Heart right ventricle (tissue), 16 donors: ENCODE measurements at regions not wholly inside any gene's neighbourhood (a gene's known extent, or its start where the extent isn't known, plus 50 kb on each side); places are given as distances from the start of the nearest gene placed in this dataset.

Experiments
- ATAC-seq, 8 donors: fragments of 200-7000 bp; cut with Tn5 transposase; one replicate each; pipeline ENCODE4 v1.9.1; 2020; ENCODE audit warnings: mild to moderate bottlenecking in 8 of 8, moderate library complexity in 8 of 8, moderate number of reproducible peaks in 1 of 8
- DNase-seq, 2 donors: peaks; one replicate each; pipeline ENCODE4 v3.0.0-alpha.2; 2020
- H3K27ac ChIP-seq, 10 donors: fragments of 200-600 bp; sonication (generic) in 2 of 10; one replicate each; pipeline versions ENCODE4 v1.5.0 to v1.8.0; 2020 to 2022; ENCODE audit warnings: mild to moderate bottlenecking in 3 of 10
- H3K27me3 ChIP-seq, 7 donors: fragments of 200-600 bp; one replicate each; pipeline ENCODE4 v1.8.0; 2021 to 2022; ENCODE audit warnings: mild to moderate bottlenecking in 2 of 7
- H3K36me3 ChIP-seq, 9 donors: fragments of 200-600 bp; sonication (generic) in 1 of 9; one replicate each; pipeline versions ENCODE4 v1.5.0 to v1.8.0; 2020 to 2022; ENCODE audit warnings: mild to moderate bottlenecking in 2 of 9
- H3K4me1 ChIP-seq, 9 donors: fragments of 200-600 bp; sonication (generic) in 1 of 9; one replicate each; pipeline versions ENCODE4 v1.5.0 to v1.8.0; 2020 to 2022; ENCODE audit warnings: mild to moderate bottlenecking in 4 of 9
- H3K4me3 ChIP-seq, 10 donors: fragments of 200-600 bp; sonication (generic) in 2 of 10; one replicate each; pipeline versions ENCODE4 v1.5.0 to v1.8.0; 2020 to 2022; ENCODE audit warnings: mild to moderate bottlenecking in 7 of 10, moderate library complexity in 2 of 10
- H3K9me3 ChIP-seq, 11 donors: fragments of 200-600 bp in 10 of 11; sonication (generic) in 2 of 11; one replicate each; pipeline versions ENCODE4 v1.5.0 to v1.8.0; 2013 to 2022; ENCODE audit warnings: mild to moderate bottlenecking in 2 of 11, control low read depth in 1 of 11, moderate library complexity in 1 of 11
- WGBS, 2 donors: extraction: QIAGEN DNeasy Blood & Tissue Kit; methylation state at CpG; one replicate each; pipeline ENCODE4 v1.1.7; 2013; ENCODE audit warnings: inconsistent platforms in 1 of 2; 5-methylcytosine and 5-hydroxymethylcytosine counted together
- intact Hi-C, 10 donors: fragments of 100-400 bp; cut with DNase I; formaldehyde crosslinking; loops; one replicate each; pipeline versions ENCODE4 v1.11.1 to v1.14.2; 2022
- TF ChIP-seq, protein P1 (sequence below), 9 donors: fragments of 200-600 bp; sonication (generic) in 2 of 9; IDR thresholded peaks; one replicate each; pipeline versions ENCODE4 v1.5.0 to v1.8.0; 2021 to 2022; ENCODE audit warnings: antibody characterized with exemption in 9 of 9, mild to moderate bottlenecking in 5 of 9, moderate library complexity in 1 of 9
- donor health status: Arrhythmogenic right ventricular cardiomyopathy.
- donor health status: ischemic (EF 13 %, LVEDD 7.1; RV severe dilation, severe dysfunction).
- donor health status: healthy with polysubstance abuse.
- donor health status: DM: no; HTN: yes; CAD: no.
- donor health status: DM: no; HTN: no; CAD: no.
- donor health status: ischemic (EF 25% LVEDD 6.9; RV normal size, moderate dysfunction).
- donor health status: ischemic (EF 25% LVEDD 5.7; RV mildly dilated, moderate dysfunction).
- donor health status: healthy.
- donor health status: DM: yes; HTN: yes; CAD: no.
- donor health status: Ischemic cardiomyopathy.
- donor health status: ischemic (EF 35%, LVEDD 5.7; RV mildly dilated, moderate dysfunction).
- donor health status: nonischemic (EF 11% LVEDD 7.7; RV severe dilation, severe dysfunction).
- donor health status: DM: yes; HTN: yes; CAD: no.
- donor health status: PGD.
- donor health status: ischemic (EF 29% LVEDD 5.4; RV normal size, mild dysfunction).
- donor health status: nonischemic (EF 23%, LVEDD 6.1; RV moderate dilation, normal function).

DNA sequence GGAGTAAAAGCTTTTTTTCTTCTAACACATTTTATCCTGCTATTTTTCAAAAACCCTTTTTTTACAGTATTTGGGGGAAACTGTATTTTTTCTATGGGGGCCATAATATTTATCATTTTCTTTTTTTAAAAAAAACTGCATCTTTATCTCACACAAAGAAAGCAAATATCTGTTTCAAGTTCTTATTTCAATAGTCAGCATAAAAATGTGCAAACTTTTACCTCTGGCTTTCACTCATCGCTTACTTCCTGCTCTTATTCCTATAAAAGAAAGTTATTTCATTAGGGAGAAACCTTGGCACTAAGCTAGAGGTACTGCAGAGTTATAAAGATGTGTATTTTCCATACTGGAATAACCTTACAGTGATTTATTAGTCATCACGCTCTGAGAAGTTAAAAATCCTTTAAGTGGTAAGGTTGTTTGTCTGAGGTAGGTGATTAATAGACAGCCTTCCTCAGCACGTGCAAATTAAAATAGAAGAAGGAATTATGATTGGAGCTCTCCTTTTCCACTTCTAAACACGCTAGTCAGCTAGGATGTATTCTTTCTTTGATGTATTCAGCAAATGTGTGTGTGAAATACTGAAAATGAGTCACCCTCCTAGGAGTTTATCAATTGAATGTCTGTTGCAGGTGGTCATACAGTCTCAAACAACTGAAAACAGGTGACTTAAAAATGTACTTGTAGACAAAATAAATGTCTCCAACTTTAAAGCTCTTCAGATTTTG is 461.0 kb downstream of the GXYLT1 start:
- no peaks in the 10 kb centered on the region for H3K9me3 ChIP-seq
- ATAC-seq (no peak), DNase-seq (no peak)
- H3K27me3 ChIP-seq = no peaks in the 10 kb centered on the region
- H3K4me3 ChIP-seq = no peak overlapping the region
- H3K4me1 ChIP-seq = no peaks in the 10 kb centered on the region
- no peaks in the 10 kb centered on the region for H3K36me3 ChIP-seq
- WGBS, 2 donors = 75 to 79% methylated on average over 4 of the region's 4 CpGs
- TF ChIP-seq, protein P1, sequence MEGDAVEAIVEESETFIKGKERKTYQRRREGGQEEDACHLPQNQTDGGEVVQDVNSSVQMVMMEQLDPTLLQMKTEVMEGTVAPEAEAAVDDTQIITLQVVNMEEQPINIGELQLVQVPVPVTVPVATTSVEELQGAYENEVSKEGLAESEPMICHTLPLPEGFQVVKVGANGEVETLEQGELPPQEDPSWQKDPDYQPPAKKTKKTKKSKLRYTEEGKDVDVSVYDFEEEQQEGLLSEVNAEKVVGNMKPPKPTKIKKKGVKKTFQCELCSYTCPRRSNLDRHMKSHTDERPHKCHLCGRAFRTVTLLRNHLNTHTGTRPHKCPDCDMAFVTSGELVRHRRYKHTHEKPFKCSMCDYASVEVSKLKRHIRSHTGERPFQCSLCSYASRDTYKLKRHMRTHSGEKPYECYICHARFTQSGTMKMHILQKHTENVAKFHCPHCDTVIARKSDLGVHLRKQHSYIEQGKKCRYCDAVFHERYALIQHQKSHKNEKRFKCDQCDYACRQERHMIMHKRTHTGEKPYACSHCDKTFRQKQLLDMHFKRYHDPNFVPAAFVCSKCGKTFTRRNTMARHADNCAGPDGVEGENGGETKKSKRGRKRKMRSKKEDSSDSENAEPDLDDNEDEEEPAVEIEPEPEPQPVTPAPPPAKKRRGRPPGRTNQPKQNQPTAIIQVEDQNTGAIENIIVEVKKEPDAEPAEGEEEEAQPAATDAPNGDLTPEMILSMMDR (IDR thresholded peaks at IDR 0.05) = no peak
- H3K27ac ChIP-seq = no peak overlapping the region
- intact Hi-C loops = loop anchor here in 3 of 10 donors (2.0 to 10.0 kb wide), 3 partner anchors 339 to 691 kb away; no protein-coding TSS in a partner anchor

DNA sequence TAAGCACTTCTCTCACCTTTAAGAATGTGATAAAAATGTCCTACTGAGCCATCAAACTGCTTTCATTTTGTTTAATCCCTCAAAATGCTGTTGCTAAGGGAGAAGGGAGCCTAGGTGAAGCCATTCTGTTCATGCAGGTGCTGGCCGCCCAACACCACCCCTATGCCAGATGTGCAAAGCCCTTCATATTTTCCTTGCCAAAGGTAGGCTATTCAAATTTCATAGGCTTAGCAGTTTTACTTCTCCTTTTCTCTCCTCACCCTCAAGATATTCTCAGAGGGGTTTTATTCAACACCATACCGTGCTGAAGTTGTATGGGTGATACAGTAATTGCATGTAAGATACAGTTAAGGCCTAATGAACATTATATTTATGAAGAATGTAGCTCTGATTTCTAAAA is 461.7 kb downstream of the GXYLT1 start:
- DNase-seq = no peak
- TF ChIP-seq, protein P1 (IDR thresholded peaks at IDR 0.05) = no peak
- H3K4me3 ChIP-seq = no peak overlapping the region
- H3K27me3 ChIP-seq = no peaks in the 10 kb centered on the region
- no peaks in the 10 kb centered on the region for H3K9me3 ChIP-seq
- no peaks in the 10 kb centered on the region for H3K36me3 ChIP-seq
- ATAC-seq = no peak
- WGBS, 2 donors = 94 to 98% methylated on average over 2 of the region's 2 CpGs
- no peaks in the 10 kb centered on the region for H3K4me1 ChIP-seq
- no peak overlapping the region for H3K27ac ChIP-seq
- intact Hi-C loops = loop anchor here in 2 of 10 donors (10.0 kb wide), 2 partner anchors 342 to 692 kb away; no protein-coding TSS in a partner anchor

DNA sequence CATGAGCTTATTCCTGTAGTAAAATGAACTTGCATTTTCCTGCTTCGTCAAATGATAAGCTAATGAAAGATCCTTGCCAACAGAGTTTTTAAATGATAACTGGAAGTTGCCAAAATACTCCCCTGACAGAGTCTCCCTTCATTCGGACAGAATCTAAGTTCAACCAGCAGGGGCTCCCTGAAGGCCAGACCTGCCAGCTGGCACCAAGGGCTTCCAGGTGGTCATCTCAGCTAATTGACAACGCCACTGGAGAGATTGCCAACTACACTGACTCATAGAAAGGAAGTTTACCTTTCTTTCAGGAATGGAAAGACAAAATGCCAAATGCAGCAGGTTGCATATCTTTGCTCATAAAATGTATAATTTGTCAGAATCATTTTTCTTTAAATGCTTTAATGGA is 462.8 kb downstream of the GXYLT1 start:
- 50 to 58% methylated on average over 3 of the region's 3 CpGs for whole genome bisulfite sequencing, 2 donors
- Histone ChIP-seq H3K27ac (no peak overlapping the region), H3K4me3 (no peak overlapping the region), H3K9me3 (peaks cover 0 to 4% (median 0%) of the 10 kb centered on the region in 11 donors), H3K27me3 (no peaks in the 10 kb centered on the region), H3K36me3 (no peaks in the 10 kb centered on the region), H3K4me1 (no peaks in the 10 kb centered on the region)
- intact Hi-C loops = loop anchor here in 2 of 10 donors (10.0 kb wide), 2 partner anchors 343 to 693 kb away; no protein-coding TSS in a partner anchor
- ATAC-seq (no peak), DNase-seq (no peak)
- TF ChIP-seq, protein P1 (IDR thresholded peaks at IDR 0.05) = no peak

DNA sequence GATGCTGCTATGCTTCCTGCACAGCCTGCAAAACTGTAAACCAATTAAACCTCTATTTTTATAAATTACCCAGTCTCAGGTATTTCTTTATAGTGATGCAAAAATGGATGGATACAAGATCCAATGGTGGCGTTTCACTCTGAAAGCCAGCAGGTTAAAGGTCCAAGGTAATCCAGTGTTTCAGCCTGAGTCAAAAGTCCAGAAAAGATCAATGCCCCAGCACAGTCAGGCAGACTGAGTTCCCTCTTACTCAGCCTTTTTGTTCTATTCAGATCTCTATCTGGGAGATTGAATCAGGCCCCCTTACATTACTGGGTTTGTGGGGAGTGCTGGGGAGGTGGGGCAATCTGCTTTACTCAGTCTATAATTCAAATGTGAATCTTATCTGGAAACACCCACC is 464.5 kb downstream of the GXYLT1 start:
- Histone ChIP-seq H3K27ac (no peak overlapping the region), H3K36me3 (no peaks in the 10 kb centered on the region), H3K4me3 (no peak overlapping the region), H3K9me3 (peaks cover 0 to 4% (median 0%) of the 10 kb centered on the region in 11 donors), H3K4me1 (no peaks in the 10 kb centered on the region), H3K27me3 (no peaks in the 10 kb centered on the region)
- intact Hi-C loops = loop anchor here in 2 of 10 donors (10.0 kb wide), 2 partner anchors 345 to 695 kb away; no protein-coding TSS in a partner anchor
- DNase-seq (no peak), ATAC-seq (no peak)
- 84 to 95% methylated on average over 1 of the region's 1 CpG for WGBS, 2 donors
- TF ChIP-seq, protein P1 (IDR thresholded peaks at IDR 0.05) = no peak
